Esophagus muscularis mucosa (tissue), 3 donors: ENCODE measurements at regions not wholly inside any gene's neighbourhood (a gene's known extent, or its start where the extent isn't known, plus 50 kb on each side); places are given as distances from the start of the nearest gene placed in this dataset.

Source experiments
- POLR2A ChIP-seq: fragments of 450-650 bp; IDR thresholded peaks from one replicate; pipeline ENCODE4 v1.6.1; 2017; ENCODE audit warnings: antibody characterized with exemption, moderate library complexity, mild to moderate bottlenecking, low read depth
- POLR2AphosphoS5 ChIP-seq, 2 donors: sonication (generic); formaldehyde crosslinking; IDR thresholded peaks; one replicate each; pipeline ENCODE4 v1.6.1; 2017; ENCODE audit warnings: antibody characterized with exemption in 2 of 2
- TF ChIP-seq, protein P1 (sequence below), 3 experiments: fragments of 200-600 bp in 2 of 3; fragments of 450-650 bp in 1 of 3; sonication (generic) in 2 of 3; IDR thresholded peaks; one replicate each; pipeline ENCODE4 v1.5.1; 2017 to 2019; ENCODE audit warnings: antibody characterized with exemption in 3 of 3, mild to moderate bottlenecking in 2 of 3, moderate library complexity in 1 of 3

GRCh38 chr1:57959531-57960241 lies 535.8 kb upstream of the DAB1 start:
- TF ChIP-seq, protein P1, sequence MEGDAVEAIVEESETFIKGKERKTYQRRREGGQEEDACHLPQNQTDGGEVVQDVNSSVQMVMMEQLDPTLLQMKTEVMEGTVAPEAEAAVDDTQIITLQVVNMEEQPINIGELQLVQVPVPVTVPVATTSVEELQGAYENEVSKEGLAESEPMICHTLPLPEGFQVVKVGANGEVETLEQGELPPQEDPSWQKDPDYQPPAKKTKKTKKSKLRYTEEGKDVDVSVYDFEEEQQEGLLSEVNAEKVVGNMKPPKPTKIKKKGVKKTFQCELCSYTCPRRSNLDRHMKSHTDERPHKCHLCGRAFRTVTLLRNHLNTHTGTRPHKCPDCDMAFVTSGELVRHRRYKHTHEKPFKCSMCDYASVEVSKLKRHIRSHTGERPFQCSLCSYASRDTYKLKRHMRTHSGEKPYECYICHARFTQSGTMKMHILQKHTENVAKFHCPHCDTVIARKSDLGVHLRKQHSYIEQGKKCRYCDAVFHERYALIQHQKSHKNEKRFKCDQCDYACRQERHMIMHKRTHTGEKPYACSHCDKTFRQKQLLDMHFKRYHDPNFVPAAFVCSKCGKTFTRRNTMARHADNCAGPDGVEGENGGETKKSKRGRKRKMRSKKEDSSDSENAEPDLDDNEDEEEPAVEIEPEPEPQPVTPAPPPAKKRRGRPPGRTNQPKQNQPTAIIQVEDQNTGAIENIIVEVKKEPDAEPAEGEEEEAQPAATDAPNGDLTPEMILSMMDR (IDR thresholded peaks at IDR 0.05) = no peak
- TF ChIP-seq POLR2AphosphoS5 (IDR thresholded peaks at IDR 0.05) = no peak
- TF ChIP-seq POLR2A = no peak
